GM12874 (cell line): ENCODE measurements at regions not wholly inside any gene's neighbourhood (a gene's known extent, or its start where the extent isn't known, plus 50 kb on each side); places are given as distances from the start of the nearest gene placed in this dataset.

ENCODE experiments used
- CTCF ChIP-seq: IDR thresholded peaks from 2 replicates; pipeline ENCODE4 v1.5.1; 2011; ENCODE audit warnings: low read depth, mild to moderate bottlenecking, control low read depth, low read length, moderate library complexity; ENCODE audit not compliant: insufficient read depth

- no peak for TF ChIP-seq CTCF
Measured at GRCh38 chr4:147351083-147351787, 129.7 kb upstream of the EDNRA start.

GRCh38 chr4:147354237-147354636 is 126.7 kb upstream of the EDNRA start:
- no peak for TF ChIP-seq CTCF

DNA sequence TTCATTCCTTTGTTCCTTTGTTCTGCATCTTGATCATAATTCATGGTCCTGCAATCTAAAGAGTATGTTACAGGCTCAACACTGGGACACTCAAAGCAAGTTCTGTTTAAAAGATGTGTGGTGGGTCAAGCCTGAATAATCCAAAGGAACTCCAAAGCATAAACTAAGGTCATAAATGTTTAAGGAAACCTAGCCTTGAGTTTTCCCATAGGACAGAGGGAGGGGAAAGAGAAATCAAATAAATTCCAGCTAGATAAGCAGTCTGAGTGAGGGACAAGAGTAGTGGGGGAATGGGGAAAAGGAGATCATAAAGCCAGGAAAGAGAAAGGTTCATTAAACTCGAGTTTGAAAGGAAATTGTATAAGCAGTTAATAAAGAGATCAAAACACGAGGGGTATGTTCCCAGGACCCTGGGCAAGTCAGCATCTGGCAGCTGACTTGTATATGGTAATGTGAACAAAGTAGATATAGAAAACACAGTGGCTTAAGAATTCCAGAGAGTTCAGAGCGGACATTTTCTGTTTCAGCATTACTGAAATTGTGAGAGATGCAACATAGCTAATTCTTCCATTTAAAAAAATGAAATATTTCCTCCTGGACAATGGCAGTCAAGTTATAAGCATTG is 125.8 kb upstream of the EDNRA start:
- TF ChIP-seq CTCF = no peak

GRCh38 chr4:147355847-147356246 is 125.0 kb upstream of the EDNRA start:
- no peak for TF ChIP-seq CTCF

DNA sequence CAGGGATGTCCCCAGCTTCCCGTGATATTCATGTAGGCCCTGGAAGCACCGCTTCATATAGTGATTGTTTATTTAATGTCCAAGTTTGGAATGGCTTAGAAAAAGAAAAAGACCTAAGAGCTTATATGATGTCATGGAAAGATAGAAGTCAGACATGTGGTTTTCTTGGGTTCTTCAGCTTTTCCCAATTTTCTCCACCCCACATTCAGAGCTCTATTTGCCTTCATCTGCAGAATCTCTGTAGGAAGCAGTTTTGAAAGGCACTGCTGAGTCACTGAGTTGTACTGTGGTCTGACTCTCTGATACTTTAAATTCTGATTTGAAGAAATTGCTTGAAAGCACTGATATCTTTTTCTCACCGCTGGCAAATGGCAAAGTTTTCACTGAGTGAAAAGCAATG is 120.6 kb upstream of the EDNRA start:
- no peak for TF ChIP-seq CTCF

DNA sequence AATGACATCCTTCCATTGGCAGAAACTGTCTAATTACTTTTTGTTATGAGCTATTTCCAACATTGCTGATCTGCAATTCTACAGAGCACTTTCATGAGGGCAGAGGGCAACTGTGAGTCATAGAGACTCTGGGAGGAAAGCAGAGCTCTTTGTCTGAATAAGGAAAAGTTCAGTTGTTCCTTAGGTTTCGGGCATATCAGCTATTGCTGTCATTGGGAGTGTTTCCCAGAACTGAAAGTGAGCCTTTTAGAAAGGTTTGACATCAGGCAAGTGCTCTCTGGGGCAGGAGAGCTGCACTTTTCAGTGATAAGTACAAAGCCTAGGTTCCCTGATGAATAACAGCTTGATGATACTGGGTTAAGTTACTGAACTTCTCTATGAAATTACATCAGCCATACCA is 119.2 kb upstream of the EDNRA start:
- no peak for TF ChIP-seq CTCF

DNA sequence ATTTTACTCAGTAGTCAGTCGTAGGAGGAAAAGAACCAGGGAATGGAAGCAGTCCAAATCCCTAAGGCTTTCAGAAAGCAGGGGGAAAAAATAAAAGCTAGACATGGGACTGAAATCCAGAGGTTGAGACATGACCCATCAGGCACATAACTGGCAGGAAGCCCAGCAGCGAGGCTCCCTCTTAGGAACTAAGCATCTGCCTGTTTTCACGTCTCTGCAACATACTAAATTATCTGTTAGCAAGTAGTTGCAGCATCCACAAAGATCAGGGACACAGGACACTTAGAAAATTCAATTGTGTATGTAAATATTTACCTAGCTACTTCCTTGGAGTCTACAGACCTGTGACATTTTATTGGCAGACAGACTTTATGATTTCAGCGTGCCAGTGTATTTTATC is 118.0 kb upstream of the EDNRA start:
- TF ChIP-seq CTCF = no peak
